MM.1S (cell line): ENCODE measurements at regions not wholly inside any gene's neighbourhood (a gene's known extent, or its start where the extent isn't known, plus 50 kb on each side); places are given as distances from the start of the nearest gene placed in this dataset.

Experiments used
- DNase-seq: peaks from one replicate; pipeline ENCODE4 v3.0.0-alpha.2; 2015
- H2AFZ ChIP-seq: fragments of 300-600 bp; sonication (generic); 2 replicates; pipeline ENCODE4 v1.6.0; 2016; ENCODE audit warnings: antibody characterized with exemption, low read length
- H3F3A ChIP-seq: fragments of 300-600 bp; sonication (generic); 2 replicates; pipeline ENCODE4 v1.6.1; 2016; ENCODE audit warnings: mild to moderate bottlenecking, antibody characterized with exemption, low read length, moderate library complexity, mixed read lengths; ENCODE audit not compliant: insufficient read depth
- H3K27ac ChIP-seq: fragments of 300-600 bp; sonication (generic); 2 replicates; pipeline ENCODE4 v1.5.1; 2016; ENCODE audit warnings: mild to moderate bottlenecking, low read length
- H3K27me3 ChIP-seq: fragments of 300-600 bp; sonication (generic); replicated peaks from 2 replicates; pipeline ENCODE4 v1.6.0; 2016; ENCODE audit warnings: low read length; ENCODE audit not compliant: insufficient read depth
- H3K36me3 ChIP-seq: fragments of 300-600 bp; sonication (generic); replicated peaks from 2 replicates; pipeline ENCODE4 v1.6.1; 2016; ENCODE audit warnings: mild to moderate bottlenecking, low read length, mixed read lengths; ENCODE audit not compliant: insufficient read depth
- H3K4me1 ChIP-seq: fragments of 300-600 bp; sonication (generic); 2 replicates; pipeline ENCODE4 v1.6.1; 2016; ENCODE audit warnings: low read length, mixed read lengths
- H3K4me2 ChIP-seq: fragments of 300-600 bp; sonication (generic); 2 replicates; pipeline ENCODE4 v1.6.0; 2016; ENCODE audit warnings: low read depth, low read length
- H3K4me3 ChIP-seq: fragments of 300-600 bp; sonication (generic); 2 replicates; pipeline ENCODE4 v1.5.1; 2016; ENCODE audit warnings: low read length, mixed read lengths
- H3K79me2 ChIP-seq: fragments of 300-600 bp; sonication (generic); 2 replicates; pipeline ENCODE4 v1.6.1; 2016; ENCODE audit warnings: mixed run types, low read length, mixed read lengths
- H3K9ac ChIP-seq: fragments of 300-600 bp; sonication (generic); 2 replicates; pipeline ENCODE4 v1.6.1; 2016; ENCODE audit warnings: low read length, mixed read lengths
- H3K9me2 ChIP-seq: fragments of 300-600 bp; sonication (generic); replicated peaks from 2 replicates; pipeline ENCODE4 v1.6.1; 2016; ENCODE audit warnings: mild to moderate bottlenecking, low read length, mixed read lengths; ENCODE audit not compliant: insufficient read depth
- H3K9me3 ChIP-seq: fragments of 300-600 bp; sonication (generic); replicated peaks from 2 replicates; pipeline ENCODE4 v1.6.1; 2016; ENCODE audit warnings: mild to moderate bottlenecking, low read length, mixed read lengths; ENCODE audit not compliant: insufficient read depth
- H4K20me1 ChIP-seq: fragments of 300-600 bp; sonication (generic); 2 replicates; pipeline ENCODE4 v1.6.1; 2016; ENCODE audit warnings: mild to moderate bottlenecking, low read length, moderate library complexity, mixed read lengths; ENCODE audit not compliant: insufficient read depth
- CTCF ChIP-seq: fragments of 300-600 bp; sonication (generic); IDR thresholded peaks from 2 replicates; pipeline ENCODE4 v1.5.1; 2016; ENCODE audit warnings: antibody characterized with exemption, low read length, mixed read lengths
- EZH2 ChIP-seq: fragments of 300-600 bp; sonication (generic); optimal IDR thresholded peaks from 2 replicates; pipeline ENCODE3; 2017; ENCODE audit warnings: low read depth, mild to moderate bottlenecking, antibody characterized with exemption, low read length, mixed read lengths
- EZH2phosphoT487 ChIP-seq: fragments of 300-600 bp; sonication (generic); IDR thresholded peaks from 2 replicates; pipeline ENCODE4 v1.6.1; 2018; ENCODE audit warnings: antibody characterized with exemption, low read length

GRCh38 chr6:21321076-21321475, 272.5 kb upstream of the SOX4 start:
- H2AFZ ChIP-seq: no peak overlapping the region

GRCh38 chr6:21321531-21321930, 272.0 kb upstream of the SOX4 start:
- no peak overlapping the region for H3K27ac ChIP-seq
- no peaks in the 10 kb centered on the region for H3K4me1 ChIP-seq
- no peak for DNase-seq
- H3K36me3 ChIP-seq: no peaks in the 10 kb centered on the region
- no peaks in the 10 kb centered on the region for H3F3A ChIP-seq
- no peaks in the 10 kb centered on the region for H4K20me1 ChIP-seq
- H2AFZ ChIP-seq: no peak overlapping the region
- no peak overlapping the region for H3K4me3 ChIP-seq
- H3K79me2 ChIP-seq: no peaks in the 10 kb centered on the region
- TF ChIP-seq EZH2 (no peak), EZH2phosphoT487 (no peak), CTCF (no peak)
- H3K4me2 ChIP-seq: no peak overlapping the region
- no peaks in the 10 kb centered on the region for H3K9me3 ChIP-seq
- H3K9me2 ChIP-seq: no peaks in the 10 kb centered on the region
- no peaks in the 10 kb centered on the region for H3K27me3 ChIP-seq
- H3K9ac ChIP-seq: no peak overlapping the region

More at GRCh38 chr6:21321076-21321475, 272.5 kb upstream of the SOX4 start:
- Histone ChIP-seq H3K9me2 (no peaks in the 10 kb centered on the region), H3F3A (no peaks in the 10 kb centered on the region), H3K27me3 (no peaks in the 10 kb centered on the region), H3K4me1 (no peaks in the 10 kb centered on the region), H3K4me3 (no peak overlapping the region), H3K79me2 (no peaks in the 10 kb centered on the region), H4K20me1 (no peaks in the 10 kb centered on the region), H3K9me3 (no peaks in the 10 kb centered on the region), H3K9ac (no peak overlapping the region), H3K36me3 (no peaks in the 10 kb centered on the region), H3K27ac (no peak overlapping the region), H3K4me2 (no peak overlapping the region)
- DNase-seq: no peak
- TF ChIP-seq EZH2phosphoT487 (no peak), EZH2 (no peak), CTCF (no peak)

DNA sequence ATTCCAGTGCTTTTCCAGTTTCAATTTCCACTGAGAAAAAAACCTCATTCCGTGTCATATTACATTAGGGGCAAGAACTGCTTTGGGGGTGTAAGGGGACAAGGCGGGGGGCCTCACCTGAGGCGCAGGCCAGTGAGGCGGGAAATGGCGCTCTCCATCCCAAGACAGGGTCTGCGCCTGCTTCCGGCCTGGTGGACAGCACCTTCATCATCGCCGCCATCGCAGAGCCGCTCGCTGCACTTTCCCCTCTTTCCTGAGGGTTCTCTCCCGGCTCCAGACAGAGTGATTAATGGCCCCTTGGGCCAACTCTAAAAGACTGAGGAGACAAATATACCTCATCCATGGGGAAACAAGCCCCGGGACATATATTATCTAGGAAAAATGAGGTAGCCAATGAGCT, 270.0 kb upstream of the SOX4 start:
- Histone ChIP-seq H3K4me1 (no peaks in the 10 kb centered on the region), H3K4me2 (no peak overlapping the region), H3K27me3 (no peaks in the 10 kb centered on the region), H3K9ac (no peak overlapping the region), H3K4me3 (no peak overlapping the region), H2AFZ (no peak overlapping the region), H3K79me2 (no peaks in the 10 kb centered on the region), H4K20me1 (no peaks in the 10 kb centered on the region), H3F3A (no peaks in the 10 kb centered on the region), H3K27ac (no peak overlapping the region), H3K9me3 (no peaks in the 10 kb centered on the region), H3K36me3 (no peaks in the 10 kb centered on the region), H3K9me2 (no peaks in the 10 kb centered on the region)
- TF ChIP-seq EZH2phosphoT487: no peak
- no peak for DNase-seq

DNA sequence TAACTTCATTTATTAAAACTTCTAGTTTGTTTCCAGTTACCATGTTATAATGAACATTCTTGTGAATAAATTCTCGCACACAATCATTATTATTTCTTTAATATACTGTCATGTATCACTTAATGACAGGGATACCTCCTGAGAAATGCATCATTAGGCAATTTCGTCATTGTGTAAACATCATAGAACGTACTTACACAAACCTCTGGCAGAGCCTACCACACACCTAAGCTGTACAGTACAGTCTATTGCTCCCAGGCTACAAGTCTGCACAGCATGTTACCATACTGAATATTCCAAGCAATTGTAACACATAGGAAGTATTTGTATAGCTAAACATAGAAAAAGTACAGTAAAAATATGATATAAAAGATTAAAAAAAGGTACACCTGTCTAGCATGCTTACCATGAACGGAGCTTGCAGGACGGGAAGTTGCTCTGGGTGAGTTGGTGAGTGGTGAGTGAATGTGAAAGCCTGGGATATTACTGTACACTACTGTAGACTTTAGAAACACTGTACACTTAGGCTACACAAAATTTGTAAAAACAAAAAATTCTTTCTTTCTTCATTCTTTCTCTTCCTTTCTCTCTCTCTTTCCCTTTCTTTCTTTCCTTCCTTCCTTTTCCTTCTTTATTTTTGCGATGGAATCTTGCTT, 268.2 kb upstream of the SOX4 start:
- no peaks in the 10 kb centered on the region for H3K9me2 ChIP-seq
- no peaks in the 10 kb centered on the region for H3K36me3 ChIP-seq
- H3F3A ChIP-seq: no peaks in the 10 kb centered on the region
- H3K79me2 ChIP-seq: no peaks in the 10 kb centered on the region
- H3K9ac ChIP-seq: no peak overlapping the region
- H3K27ac ChIP-seq: no peak overlapping the region
- H3K27me3 ChIP-seq: no peaks in the 10 kb centered on the region
- no peaks in the 10 kb centered on the region for H3K9me3 ChIP-seq
- TF ChIP-seq EZH2: no peak
- TF ChIP-seq CTCF: no peak
- TF ChIP-seq EZH2phosphoT487: no peak
- no peak overlapping the region for H3K4me2 ChIP-seq
- H2AFZ ChIP-seq: no peak overlapping the region
- DNase-seq: no peak
- no peaks in the 10 kb centered on the region for H3K4me1 ChIP-seq
- H4K20me1 ChIP-seq: no peaks in the 10 kb centered on the region
- no peak overlapping the region for H3K4me3 ChIP-seq
